ENCODE measurements at regions not wholly inside any gene's neighbourhood (a gene's known extent, or its start where the extent isn't known, plus 50 kb on each side); places are given as distances from the start of the nearest gene placed in this dataset.

DNA sequence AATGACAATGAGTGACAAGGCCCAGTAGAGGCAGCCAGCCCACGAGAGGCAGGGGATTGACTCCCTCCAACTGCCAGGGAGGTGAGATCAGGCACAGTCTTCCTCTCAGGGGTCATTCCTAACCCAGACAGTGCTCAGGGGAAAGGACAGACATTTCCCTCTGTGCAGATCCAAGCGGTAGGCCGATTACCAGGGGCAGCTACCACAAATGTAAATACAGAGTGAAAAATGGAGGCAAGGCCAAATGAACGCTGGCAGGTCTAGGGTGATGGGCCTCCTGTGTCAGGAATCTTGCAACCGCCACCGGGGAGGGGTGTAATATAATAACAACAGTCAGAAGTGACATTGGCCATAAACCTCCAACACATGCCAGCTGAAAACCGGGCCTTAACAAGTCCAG lies 881.4 kb downstream of the UQCRFS1 start:
- TF ChIP-seq POLR2AphosphoS5 (IDR thresholded peaks at IDR 0.05; ENCODE audit: low read length) (no peak), EP300 (IDR thresholded peaks at IDR 0.05; ENCODE audit: borderline replicate concordance in 1 of 2, control insufficient read depth in 1 of 2, low read depth in 2 of 2, low read length in 2 of 2) (no peak), CHD2 (IDR thresholded peaks at IDR 0.05; ENCODE audit: borderline replicate concordance, low read depth, low read length) (no peak), RFX5 (IDR thresholded peaks at IDR 0.05; ENCODE audit: low read depth, low read length) (no peak), RBBP5 (conservative IDR thresholded peaks at IDR 0.05) (no peak), POLR2A (IDR thresholded peaks at IDR 0.05; ENCODE audit: low read depth, low read length) (no peak), NRF1 (conservative IDR thresholded peaks at IDR 0.05; ENCODE audit: low read depth, low read length) (no peak), ESRRA (IDR thresholded peaks at IDR 0.05; ENCODE audit: low read length) (no peak), EZH2 (IDR thresholded peaks at IDR 0.05; ENCODE audit: borderline replicate concordance, control insufficient read depth, low read depth, low read length) (no peak)
- TF ChIP-seq, protein P1, sequence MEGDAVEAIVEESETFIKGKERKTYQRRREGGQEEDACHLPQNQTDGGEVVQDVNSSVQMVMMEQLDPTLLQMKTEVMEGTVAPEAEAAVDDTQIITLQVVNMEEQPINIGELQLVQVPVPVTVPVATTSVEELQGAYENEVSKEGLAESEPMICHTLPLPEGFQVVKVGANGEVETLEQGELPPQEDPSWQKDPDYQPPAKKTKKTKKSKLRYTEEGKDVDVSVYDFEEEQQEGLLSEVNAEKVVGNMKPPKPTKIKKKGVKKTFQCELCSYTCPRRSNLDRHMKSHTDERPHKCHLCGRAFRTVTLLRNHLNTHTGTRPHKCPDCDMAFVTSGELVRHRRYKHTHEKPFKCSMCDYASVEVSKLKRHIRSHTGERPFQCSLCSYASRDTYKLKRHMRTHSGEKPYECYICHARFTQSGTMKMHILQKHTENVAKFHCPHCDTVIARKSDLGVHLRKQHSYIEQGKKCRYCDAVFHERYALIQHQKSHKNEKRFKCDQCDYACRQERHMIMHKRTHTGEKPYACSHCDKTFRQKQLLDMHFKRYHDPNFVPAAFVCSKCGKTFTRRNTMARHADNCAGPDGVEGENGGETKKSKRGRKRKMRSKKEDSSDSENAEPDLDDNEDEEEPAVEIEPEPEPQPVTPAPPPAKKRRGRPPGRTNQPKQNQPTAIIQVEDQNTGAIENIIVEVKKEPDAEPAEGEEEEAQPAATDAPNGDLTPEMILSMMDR (IDR thresholded peaks at IDR 0.05 in 2 of 3, conservative IDR thresholded peaks at IDR 0.05 in 1 of 3; ENCODE audit: control insufficient read depth in 2 of 3, extremely low read depth in 1 of 3, insufficient read depth in 1 of 3, low read depth in 3 of 3, low read length in 3 of 3), result no peak
- TF ChIP-seq, protein P2, sequence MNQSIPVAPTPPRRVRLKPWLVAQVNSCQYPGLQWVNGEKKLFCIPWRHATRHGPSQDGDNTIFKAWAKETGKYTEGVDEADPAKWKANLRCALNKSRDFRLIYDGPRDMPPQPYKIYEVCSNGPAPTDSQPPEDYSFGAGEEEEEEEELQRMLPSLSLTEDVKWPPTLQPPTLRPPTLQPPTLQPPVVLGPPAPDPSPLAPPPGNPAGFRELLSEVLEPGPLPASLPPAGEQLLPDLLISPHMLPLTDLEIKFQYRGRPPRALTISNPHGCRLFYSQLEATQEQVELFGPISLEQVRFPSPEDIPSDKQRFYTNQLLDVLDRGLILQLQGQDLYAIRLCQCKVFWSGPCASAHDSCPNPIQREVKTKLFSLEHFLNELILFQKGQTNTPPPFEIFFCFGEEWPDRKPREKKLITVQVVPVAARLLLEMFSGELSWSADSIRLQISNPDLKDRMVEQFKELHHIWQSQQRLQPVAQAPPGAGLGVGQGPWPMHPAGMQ (IDR thresholded peaks at IDR 0.05; ENCODE audit: borderline replicate concordance), result no peak
